ENCODE measurements at regions not wholly inside any gene's neighbourhood (a gene's known extent, or its start where the extent isn't known, plus 50 kb on each side); places are given as distances from the start of the nearest gene placed in this dataset.

GRCh38 chr3:160157321-160157720, 67.9 kb upstream of the C3orf80 start:
- TF ChIP-seq TSHZ2 (CRISPR knock-in tag; IDR thresholded peaks at IDR 0.05), result no peak
- no peak for TF ChIP-seq PATZ1 (CRISPR knock-in tag; IDR thresholded peaks at IDR 0.05; ENCODE audit: borderline replicate concordance)
- no peak for TF ChIP-seq ARNTL (CRISPR knock-in tag; IDR thresholded peaks at IDR 0.05; ENCODE audit: borderline replicate concordance, low read depth)
- TF ChIP-seq GLIS3 (CRISPR knock-in tag; IDR thresholded peaks at IDR 0.05), result no peak
- TF ChIP-seq ZFP30 (CRISPR knock-in tag; IDR thresholded peaks at IDR 0.05), result no peak

Data from SK-N-SH treated with all-trans-retinoic acid at 6 μM for 48 hours (cell line).